GM19455 (cell line): ENCODE measurements at regions not wholly inside any gene's neighbourhood (a gene's known extent, or its start where the extent isn't known, plus 50 kb on each side); places are given as distances from the start of the nearest gene placed in this dataset.
"Not testable (repeated sequence)": the region's sequence is repeated elsewhere in the genome, so short reads cannot be mapped to it uniquely, and the experiment has no call there.

Source experiments
- ATAC-seq: cut with Tn5 transposase; IDR thresholded peaks from one replicate; pipeline ENCODE4 v1.9.1; 2021; ENCODE audit not compliant: unreplicated experiment

GRCh38 chr13:97856304-97856675 lies 97.2 kb upstream of the IPO5 start:
- peak; percentile 47 for ATAC-seq

- ATAC-seq = no peak
Observed at GRCh38 chr13:97858161-97858560, 95.3 kb upstream of the IPO5 start.

DNA sequence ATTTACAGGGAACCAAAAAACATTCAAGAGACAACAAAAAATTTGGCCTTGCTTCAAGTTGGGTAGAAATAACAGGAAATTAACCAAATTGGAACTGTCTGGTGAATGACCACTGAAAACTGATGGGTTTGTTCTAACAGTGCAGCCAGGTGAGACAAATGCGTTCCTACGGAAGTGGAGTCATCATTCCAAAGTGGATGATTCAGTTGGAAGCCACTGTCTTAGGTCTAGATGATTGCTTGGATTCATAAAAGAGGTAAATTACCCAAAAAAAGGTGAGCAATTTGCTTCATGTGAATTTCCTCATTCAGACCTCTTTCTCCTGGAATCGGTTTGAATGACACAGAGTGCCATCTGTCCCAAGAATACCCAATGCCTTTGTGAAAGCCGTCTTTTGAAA lies 87.1 kb upstream of the IPO5 start:
- ATAC-seq = no peak

GRCh38 chr13:97866751-97867150 lies 86.7 kb upstream of the IPO5 start:
- ATAC-seq = no peak

DNA sequence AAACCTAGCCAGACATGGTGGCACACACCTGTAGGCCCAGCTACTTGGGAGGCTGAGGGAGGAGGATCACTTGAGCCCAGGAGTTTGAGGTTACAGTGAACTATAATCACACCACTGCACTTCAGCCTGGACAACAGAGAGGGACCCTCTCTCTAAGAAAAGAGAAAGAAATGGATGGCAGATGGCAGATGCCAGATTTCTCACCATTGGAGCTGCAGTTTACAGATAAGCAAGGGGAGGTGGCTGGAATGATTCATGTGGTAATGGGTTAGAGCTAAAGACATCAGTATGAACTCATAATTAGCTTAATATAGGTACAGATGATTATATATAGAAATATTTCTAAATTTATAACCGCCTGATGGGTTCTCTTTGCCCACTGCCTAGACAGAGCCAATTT lies 80.1 kb upstream of the IPO5 start:
- no peak for ATAC-seq

GRCh38 chr13:97875218-97875617 lies 78.3 kb upstream of the IPO5 start:
- no peak for ATAC-seq

DNA sequence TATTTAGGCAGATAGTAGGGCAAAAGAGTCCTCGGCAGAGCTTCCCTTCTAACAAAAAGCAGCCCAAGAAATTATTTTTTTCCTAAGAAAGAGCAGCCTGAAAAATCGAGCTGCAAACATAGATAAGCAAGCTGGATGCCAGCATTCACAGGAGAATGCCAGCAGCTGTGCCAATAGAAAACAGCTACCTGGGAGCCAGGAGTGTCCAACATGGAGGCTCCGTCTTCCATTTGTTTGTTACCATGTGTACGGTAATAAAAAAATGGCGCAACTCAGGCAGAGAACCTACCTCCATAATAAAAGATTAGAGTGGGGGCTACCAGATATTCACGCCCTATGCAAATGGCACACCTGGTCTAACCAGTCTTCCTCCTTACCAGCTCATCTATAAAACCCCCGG lies 77.6 kb upstream of the IPO5 start:
- ATAC-seq = no peak

DNA sequence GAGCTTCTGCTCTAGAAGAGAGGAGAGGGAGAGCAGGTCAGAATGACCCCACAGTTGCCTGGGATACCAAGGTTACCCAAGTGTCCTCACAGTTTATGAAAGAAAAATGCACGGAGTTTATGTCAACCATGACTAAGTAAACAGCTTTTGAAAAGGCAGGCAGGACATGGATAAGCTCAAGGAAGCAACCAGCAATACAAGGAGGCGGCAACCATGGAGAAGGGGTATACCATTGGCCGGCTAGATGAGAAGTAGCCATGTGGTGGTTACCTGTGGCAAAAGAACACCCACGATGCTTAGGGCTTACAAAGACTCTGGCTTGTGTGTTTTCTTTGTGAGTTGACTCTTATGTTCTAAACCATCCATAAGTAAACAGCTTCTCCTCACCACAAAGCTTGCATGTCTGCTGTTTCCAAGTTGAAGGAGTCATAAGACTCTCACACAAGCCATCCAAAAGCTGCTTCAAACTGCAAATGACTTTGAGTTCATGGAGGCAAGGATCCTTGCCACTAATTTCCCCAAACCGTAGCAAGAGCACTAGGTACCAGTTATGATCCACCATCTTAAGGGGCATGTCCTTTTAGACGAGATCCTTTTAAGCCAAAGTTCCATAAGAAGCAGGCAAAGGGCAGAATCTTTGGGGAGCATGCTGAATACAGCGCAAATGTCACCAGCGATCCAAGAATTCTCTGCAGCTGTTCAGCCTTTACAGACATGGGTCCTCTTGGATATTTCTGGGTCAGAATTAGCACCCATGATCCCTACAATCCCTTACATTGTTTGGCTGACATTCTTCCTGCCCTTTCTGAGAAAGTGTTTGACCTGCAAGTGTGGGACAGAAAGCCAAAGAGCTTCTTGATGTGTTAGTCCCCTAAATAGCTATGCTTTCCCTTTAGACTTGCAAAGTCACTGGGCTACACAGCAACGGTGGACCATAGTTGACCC lies 74.8 kb upstream of the IPO5 start:
- ATAC-seq = no peak

- ATAC-seq = no peak
Observed at GRCh38 chr13:97879646-97880310, 73.7 kb upstream of the IPO5 start.

DNA sequence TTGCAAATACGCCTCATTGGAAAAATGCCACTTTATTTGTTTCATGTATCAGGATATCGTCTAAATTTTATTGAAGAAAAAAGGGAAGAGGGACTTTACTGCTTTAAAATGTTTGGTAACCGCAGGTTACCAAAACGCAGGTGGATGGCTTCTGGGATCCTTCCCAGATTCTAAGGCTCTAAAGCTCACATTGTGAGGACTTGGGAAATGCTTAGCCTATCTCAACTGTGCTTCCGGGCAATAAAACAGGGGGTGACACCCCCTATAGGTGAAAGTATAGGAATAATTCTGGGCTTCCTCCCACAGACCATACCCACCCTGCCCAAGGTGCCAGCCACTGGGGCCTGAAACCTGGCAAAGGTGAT lies 73.2 kb upstream of the IPO5 start:
- no peak for ATAC-seq

- ATAC-seq = no peak
Observed at GRCh38 chr13:97881556-97881955, 71.9 kb upstream of the IPO5 start.

- ATAC-seq = no peak
Observed at GRCh38 chr13:97883396-97883795, 70.1 kb upstream of the IPO5 start.

DNA sequence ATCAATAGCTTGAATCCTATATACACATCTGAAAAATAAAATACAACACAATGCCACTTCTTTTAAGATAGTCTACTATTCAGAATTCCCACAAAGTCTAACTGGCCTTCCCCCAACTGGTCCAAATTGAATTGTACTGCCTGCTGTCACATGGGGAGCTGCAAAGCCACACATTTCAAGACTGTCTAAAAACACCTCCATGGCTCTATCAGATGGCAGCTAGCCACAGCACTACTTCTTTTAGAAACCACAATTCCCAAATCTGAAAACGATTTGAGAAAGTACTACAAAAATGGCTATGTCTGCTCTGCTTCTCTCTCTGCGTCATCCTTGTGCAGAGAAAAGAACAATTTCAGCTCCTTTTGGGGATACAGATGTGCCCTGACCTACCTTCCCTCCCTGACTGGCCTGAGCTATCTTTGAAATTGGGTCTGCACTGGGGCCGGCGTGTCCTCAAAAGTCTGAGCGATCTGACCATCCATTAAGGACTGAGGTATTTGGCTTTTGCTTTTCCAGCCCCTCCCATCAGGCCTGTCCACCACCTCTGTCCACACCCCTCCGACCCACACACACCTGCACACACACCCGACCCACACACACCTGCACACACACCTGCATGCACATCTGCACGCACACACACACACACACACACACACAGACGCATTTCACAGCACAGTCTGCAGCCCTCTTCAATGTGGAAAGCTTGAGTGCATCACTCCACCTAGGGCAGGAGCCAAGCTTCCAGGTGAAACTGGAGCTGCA lies 68.6 kb upstream of the IPO5 start:
- ATAC-seq = no peak

DNA sequence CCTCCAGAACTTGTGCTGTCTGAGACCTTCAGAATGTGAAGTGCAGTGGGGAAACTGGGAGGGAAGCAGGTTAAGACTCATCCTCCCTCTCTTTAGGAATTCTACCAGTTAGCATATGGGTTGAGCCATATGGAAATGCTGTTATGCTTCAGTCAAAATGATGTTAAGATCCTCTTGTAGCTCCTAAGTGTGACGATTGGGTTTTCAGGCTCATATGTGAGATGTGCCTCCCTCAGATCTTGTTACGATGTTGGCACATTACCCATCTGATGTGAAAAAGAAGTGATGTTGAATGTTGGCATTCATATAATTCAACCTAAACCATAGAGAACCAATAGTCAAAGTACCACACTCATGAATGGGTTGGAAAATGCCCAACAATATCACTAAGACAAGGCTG lies 67.8 kb upstream of the IPO5 start:
- ATAC-seq = no peak

DNA sequence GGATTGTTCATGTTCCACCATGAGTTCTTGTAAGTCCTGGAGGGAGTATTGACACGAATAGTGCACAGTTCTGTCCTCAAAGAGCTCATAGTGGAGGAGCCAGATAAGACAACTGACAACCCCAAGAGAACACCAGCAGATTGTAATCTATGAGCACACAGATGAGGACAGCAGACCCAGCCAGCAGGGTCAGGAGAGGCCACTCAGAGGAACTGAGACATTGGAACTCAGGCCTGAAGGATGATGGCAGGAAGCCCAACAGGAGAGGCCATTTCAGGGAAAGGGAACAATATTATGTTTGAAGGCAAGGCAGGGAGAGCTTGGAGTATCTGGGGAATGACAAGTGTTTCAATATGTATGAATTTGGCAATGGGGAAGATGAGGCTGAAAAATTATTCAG lies 63.7 kb upstream of the IPO5 start:
- ATAC-seq = no peak

GRCh38 chr13:97890573-97890972 lies 62.9 kb upstream of the IPO5 start:
- no peak for ATAC-seq

- ATAC-seq = not testable (repeated sequence)
Observed at GRCh38 chr13:97891964-97892363, 61.5 kb upstream of the IPO5 start.

- no peak for ATAC-seq
Observed at GRCh38 chr13:97892717-97893116, 60.8 kb upstream of the IPO5 start.

GRCh38 chr13:97895383-97895782 lies 58.1 kb upstream of the IPO5 start:
- ATAC-seq = no peak

DNA sequence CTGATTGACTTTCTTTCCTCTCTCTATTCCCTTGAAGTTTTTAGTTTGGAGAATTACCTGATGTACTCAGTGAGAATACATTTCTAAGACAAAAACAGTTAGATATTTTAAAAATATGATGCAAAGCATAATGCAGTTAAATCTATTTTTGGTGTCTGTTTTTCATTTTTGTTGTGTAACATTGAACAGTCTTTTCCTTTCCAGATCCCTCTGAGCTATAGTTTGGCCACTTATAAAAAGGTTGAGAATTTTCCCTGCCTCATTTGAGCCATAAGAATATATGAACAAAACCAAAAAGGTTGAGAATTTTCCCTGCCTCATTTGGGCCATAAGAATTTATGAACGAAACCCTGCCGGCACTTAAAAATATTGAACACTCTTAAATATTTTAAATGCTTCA lies 57.0 kb upstream of the IPO5 start:
- no peak for ATAC-seq

DNA sequence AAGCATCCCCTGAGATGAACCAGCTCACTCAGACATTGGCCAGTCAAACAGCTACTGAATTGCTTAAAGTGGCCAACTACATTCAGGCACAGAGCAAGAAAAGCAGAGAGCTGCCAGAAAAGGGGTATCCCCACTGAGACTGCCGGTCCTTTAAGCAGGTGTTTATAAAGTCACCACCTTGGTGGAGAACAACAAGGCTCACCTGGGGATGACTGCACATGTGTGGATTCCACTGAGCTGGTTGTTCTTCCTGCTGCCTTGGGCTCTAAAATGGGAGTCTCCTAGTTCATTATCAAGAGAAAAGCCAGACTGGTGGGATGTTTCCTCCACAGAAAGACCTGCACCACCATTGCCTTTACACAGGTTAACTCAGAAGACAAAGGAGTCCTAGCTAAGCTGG lies 51.8 kb upstream of the IPO5 start:
- ATAC-seq = no peak
